ENCODE measurements at regions not wholly inside any gene's neighbourhood (a gene's known extent, or its start where the extent isn't known, plus 50 kb on each side); places are given as distances from the start of the nearest gene placed in this dataset.
A peak's percentile ranks its signal among the peaks of the same experiment; 100 is the strongest.

- peak overlapping the region in 1 of 2 donors; percentile 47 for H3K4me3 ChIP-seq
- intact Hi-C loops (cut with DNase I; ENCODE audit: low total_unique reads), result no loop called here
- no peak for TF ChIP-seq POLR2A (IDR thresholded peaks at IDR 0.05)
- no peak for TF ChIP-seq CTCF (IDR thresholded peaks at IDR 0.05)
- no peaks in the 10 kb centered on the region for H3K27me3 ChIP-seq
- no peaks in the 10 kb centered on the region for H3K36me3 ChIP-seq (ENCODE audit: low read depth, missing control alignments)
- H3K4me1 ChIP-seq, result no peaks in the 10 kb centered on the region
- no peak overlapping the region for H3K27ac ChIP-seq
- DNase-seq, result no peak
- H3K9me3 ChIP-seq, result no peaks in the 10 kb centered on the region
- 9 to 23% methylated on average over 12 of the region's 12 CpGs for WGBS, 2 donors
Observed at GRCh38 chr4:82043081-82043808, 330.5 kb downstream of the HNRNPD start.

GRCh38 chr4:82042042-82042441, 331.7 kb downstream of the HNRNPD start:
- H3K4me1 ChIP-seq, result no peaks in the 10 kb centered on the region
- no peaks in the 10 kb centered on the region for H3K9me3 ChIP-seq
- 67 to 70% methylated on average over 3 of the region's 3 CpGs for WGBS, 2 donors
- intact Hi-C loops (cut with DNase I; ENCODE audit: low total_unique reads), result no loop called here
- DNase-seq, result no peak
- TF ChIP-seq POLR2A (IDR thresholded peaks at IDR 0.05), result no peak
- TF ChIP-seq CTCF (IDR thresholded peaks at IDR 0.05), result no peak
- H3K27me3 ChIP-seq, result no peaks in the 10 kb centered on the region
- H3K27ac ChIP-seq, result no peak overlapping the region
- no peak overlapping the region for H3K4me3 ChIP-seq
- H3K36me3 ChIP-seq (ENCODE audit: low read depth, missing control alignments), result no peaks in the 10 kb centered on the region

- H3K36me3 ChIP-seq (ENCODE audit: low read depth, missing control alignments), result no peaks in the 10 kb centered on the region
- intact Hi-C loops (cut with DNase I; ENCODE audit: low total_unique reads), result no loop called here
- no peak overlapping the region for H3K27ac ChIP-seq
- H3K4me1 ChIP-seq, result no peaks in the 10 kb centered on the region
- no peaks in the 10 kb centered on the region for H3K27me3 ChIP-seq
- TF ChIP-seq POLR2A (IDR thresholded peaks at IDR 0.05) (no peak), CTCF (IDR thresholded peaks at IDR 0.05) (no peak)
- H3K4me3 ChIP-seq, result no peak overlapping the region
- WGBS, 2 donors, result 63 to 75% methylated on average over 2 of the region's 2 CpGs
- DNase-seq, result no peak
- no peaks in the 10 kb centered on the region for H3K9me3 ChIP-seq
Observed at GRCh38 chr4:82038936-82039335, 334.9 kb downstream of the HNRNPD start.

GRCh38 chr4:82036181-82036580, 337.6 kb downstream of the HNRNPD start:
- intact Hi-C loops (cut with DNase I; ENCODE audit: low total_unique reads), result no loop called here
- Histone ChIP-seq H3K4me1 (no peaks in the 10 kb centered on the region), H3K27ac (no peak overlapping the region), H3K4me3 (no peak overlapping the region), H3K36me3 (ENCODE audit: low read depth, missing control alignments) (no peaks in the 10 kb centered on the region), H3K9me3 (no peaks in the 10 kb centered on the region), H3K27me3 (no peaks in the 10 kb centered on the region)
- no peak for DNase-seq
- WGBS, 2 donors, result 45 to 88% methylated on average over 1 of the region's 1 CpG
- TF ChIP-seq POLR2A (IDR thresholded peaks at IDR 0.05), result no peak
- no peak for TF ChIP-seq CTCF (IDR thresholded peaks at IDR 0.05)

- Histone ChIP-seq H3K9me3 (no peaks in the 10 kb centered on the region), H3K27me3 (no peaks in the 10 kb centered on the region), H3K4me3 (no peak overlapping the region), H3K36me3 (ENCODE audit: low read depth, missing control alignments) (no peaks in the 10 kb centered on the region), H3K27ac (no peak overlapping the region), H3K4me1 (no peaks in the 10 kb centered on the region)
- no peak for DNase-seq
- intact Hi-C loops (cut with DNase I; ENCODE audit: low total_unique reads), result no loop called here
- WGBS, 2 donors, result 69 to 91% methylated on average over 2 of the region's 2 CpGs
- no peak for TF ChIP-seq POLR2A (IDR thresholded peaks at IDR 0.05)
- TF ChIP-seq CTCF (IDR thresholded peaks at IDR 0.05), result no peak
Observed at GRCh38 chr4:82034878-82035277, 338.9 kb downstream of the HNRNPD start.
